GM23338 (cell line): ENCODE measurements at regions not wholly inside any gene's neighbourhood (a gene's known extent, or its start where the extent isn't known, plus 50 kb on each side); places are given as distances from the start of the nearest gene placed in this dataset.
"Not testable (repeated sequence)": the region's sequence is repeated elsewhere in the genome, so short reads cannot be mapped to it uniquely, and the experiment has no call there.

Experiments
- ATAC-seq: fragments of 200-7000 bp; cut with Tn5 transposase; 3 replicates; pipeline ENCODE4 v1.9.1; 2020
- DNase-seq: peaks from one replicate; pipeline ENCODE4 v3.0.0-alpha.2; 2015; ENCODE audit warnings: low spot score
- H2AFZ ChIP-seq: fragments of 200-600 bp; sonication (generic); 2 replicates; pipeline ENCODE4 v1.8.0; 2016; ENCODE audit warnings: antibody characterized with exemption, mild to moderate bottlenecking, moderate library complexity
- H3F3A ChIP-seq: fragments of 200-600 bp; sonication (generic); replicated peaks from 2 replicates; pipeline ENCODE4 v1.8.0; 2017; ENCODE audit warnings: antibody characterized with exemption, mixed run types, low read depth
- H3K27ac ChIP-seq: fragments of 200-600 bp; sonication (generic); 2 replicates; pipeline ENCODE4 v1.6.1; 2016; ENCODE audit warnings: low read depth
- H3K27me3 ChIP-seq: fragments of 200-600 bp; sonication (generic); 2 replicates; pipeline ENCODE4 v1.8.0; 2016; ENCODE audit warnings: mild to moderate bottlenecking, mixed run types, moderate library complexity; ENCODE audit not compliant: insufficient read depth
- H3K36me3 ChIP-seq: fragments of 200-600 bp; sonication (generic); 2 replicates; pipeline ENCODE4 v1.8.0; 2016; ENCODE audit warnings: mild to moderate bottlenecking; ENCODE audit not compliant: insufficient read depth
- H3K4me1 ChIP-seq: fragments of 200-600 bp; sonication (generic); 2 replicates; pipeline ENCODE4 v1.8.0; 2016; ENCODE audit warnings: mild to moderate bottlenecking, moderate library complexity; ENCODE audit not compliant: insufficient read depth
- H3K4me2 ChIP-seq: fragments of 200-600 bp; sonication (generic); 2 replicates; pipeline ENCODE4 v1.7.1; 2017; ENCODE audit warnings: mixed run types
- H3K4me3 ChIP-seq: fragments of 200-600 bp; sonication (generic); 2 replicates; pipeline ENCODE4 v1.6.1; 2016; ENCODE audit warnings: mixed run types
- H3K79me2 ChIP-seq: fragments of 200-600 bp; sonication (generic); replicated peaks from 2 replicates; pipeline ENCODE4 v1.8.0; 2017; ENCODE audit warnings: mild to moderate bottlenecking; ENCODE audit not compliant: insufficient read depth
- H3K9me2 ChIP-seq: fragments of 200-600 bp; sonication (generic); 2 replicates; pipeline ENCODE4 v1.8.0; 2017; ENCODE audit not compliant: insufficient read depth
- H4K20me1 ChIP-seq: fragments of 200-600 bp; sonication (generic); replicated peaks from 2 replicates; pipeline ENCODE4 v1.8.0; 2017; ENCODE audit warnings: mild to moderate bottlenecking; ENCODE audit not compliant: insufficient read depth
- H3K27ac Mint-ChIP-seq: 2 replicates; pipeline ENCODE4 v1.8.0; 2020; ENCODE audit warnings: inconsistent platforms, mild to moderate bottlenecking, moderate library complexity, mixed read lengths
- H3K27me3 Mint-ChIP-seq: 3 replicates; pipeline ENCODE4 v1.8.0; 2022; ENCODE audit warnings: low read depth, mild to moderate bottlenecking, moderate library complexity, mixed read lengths, inconsistent platforms; ENCODE audit not compliant: insufficient read depth, poor library complexity
- H3K36me3 Mint-ChIP-seq: 3 replicates; pipeline ENCODE4 v1.8.0; 2021; ENCODE audit warnings: low read depth, mild to moderate bottlenecking, inconsistent platforms, moderate library complexity, mixed read lengths
- H3K4me1 Mint-ChIP-seq: 3 replicates; pipeline ENCODE4 v1.8.0; 2020; ENCODE audit warnings: mild to moderate bottlenecking, inconsistent platforms, mixed read lengths
- H3K4me3 Mint-ChIP-seq: 3 replicates; pipeline ENCODE4 v1.8.0; 2021; ENCODE audit warnings: moderate library complexity, mild to moderate bottlenecking, inconsistent platforms, mixed read lengths
- H3K9me3 Mint-ChIP-seq: 3 replicates; pipeline ENCODE4 v1.8.0; 2020; ENCODE audit warnings: moderate library complexity, mild to moderate bottlenecking, inconsistent platforms, mixed read lengths
- CTCF ChIP-seq, 2 experiments: fragments of 200-600 bp in 1 of 2; sonication (generic) in 1 of 2; conservative IDR thresholded peaks; 2 replicates each; pipeline versions ENCODE4 v1.5.1 to v1.6.1; 2016 to 2017; ENCODE audit warnings: antibody characterized with exemption in 2 of 2, low read depth in 2 of 2, mild to moderate bottlenecking in 2 of 2, moderate library complexity in 1 of 2
- EZH2 ChIP-seq: fragments of 200-600 bp; sonication (generic); IDR thresholded peaks from one replicate; pipeline ENCODE4 v1.8.0; 2017; ENCODE audit warnings: antibody characterized with exemption, mild to moderate bottlenecking, low read depth; ENCODE audit not compliant: unreplicated experiment
- EZH2phosphoT487 ChIP-seq: fragments of 200-600 bp; sonication (generic); IDR thresholded peaks from one replicate; pipeline ENCODE4 v1.8.1; 2018; ENCODE audit warnings: antibody characterized with exemption; ENCODE audit not compliant: unreplicated experiment
- JUNB ChIP-seq: IDR thresholded peaks from one replicate; pipeline ENCODE4 v1.6.1; 2016; ENCODE audit warnings: antibody characterized with exemption; ENCODE audit not compliant: unreplicated experiment
- NANOG ChIP-seq: IDR thresholded peaks from 2 replicates; pipeline ENCODE4 v1.6.1; 2016; ENCODE audit warnings: antibody characterized with exemption, borderline replicate concordance
- POLR2AphosphoS5 ChIP-seq: IDR thresholded peaks from 2 replicates; pipeline ENCODE4 v1.6.1; 2016; ENCODE audit warnings: antibody characterized with exemption, low read depth
- STAT1 ChIP-seq: IDR thresholded peaks from one replicate; pipeline ENCODE4 v1.6.1; 2016; ENCODE audit warnings: antibody characterized with exemption; ENCODE audit not compliant: unreplicated experiment
- ZNF114 ChIP-seq: fragments of 250-450 bp; sonication (Bioruptor Pico); IDR thresholded peaks from 2 replicates; pipeline ENCODE4 v1.5.0; 2020; ENCODE audit warnings: mild to moderate bottlenecking, moderate library complexity
- TF ChIP-seq, protein P1 (sequence below): IDR thresholded peaks from 2 replicates; pipeline ENCODE4 v1.6.1; 2016; ENCODE audit warnings: antibody characterized with exemption

DNA sequence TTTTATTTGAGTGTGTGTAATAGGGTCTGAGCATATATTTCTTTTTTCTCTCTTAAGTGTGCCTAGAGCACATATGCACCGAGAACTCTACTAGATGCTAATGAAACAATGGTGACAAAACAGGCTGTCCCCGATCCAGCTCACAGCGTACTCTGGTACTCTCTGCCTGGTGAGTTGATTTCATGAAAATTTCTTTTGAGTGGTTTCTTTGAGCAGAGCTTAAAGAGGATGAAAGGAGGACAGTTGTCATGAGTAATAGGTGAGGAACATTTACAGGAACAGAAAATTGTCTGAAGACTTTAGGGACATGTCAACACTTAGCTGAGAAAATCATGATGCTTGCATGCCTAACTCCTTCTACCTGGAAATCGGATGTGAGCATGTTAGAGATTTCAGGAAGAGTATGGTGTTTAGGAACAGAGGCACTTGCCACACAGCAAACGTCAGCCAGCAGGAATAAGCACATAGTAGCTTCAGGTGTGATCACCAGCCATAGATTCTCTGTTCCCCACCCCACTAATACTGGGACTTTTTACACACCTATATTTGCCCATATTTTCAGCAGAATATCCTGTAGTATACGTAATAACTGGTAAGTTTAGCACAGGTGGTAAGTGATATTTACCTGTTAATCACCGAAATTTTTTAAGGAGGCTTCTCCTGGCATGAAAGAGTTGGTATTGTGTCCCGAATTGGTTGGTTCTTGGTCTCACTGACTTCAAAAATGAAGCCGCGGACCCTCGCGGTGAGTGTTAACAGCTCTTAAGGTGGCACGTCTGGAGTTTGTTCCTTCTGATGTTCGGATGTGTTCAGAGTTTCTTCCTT lies 111.1 kb downstream of the ZNF330 start:
- no peaks in the 10 kb centered on the region for H3K79me2 ChIP-seq
- ATAC-seq = no peak

GRCh38 chr4:141332359-141333181 lies 111.9 kb downstream of the ZNF330 start:
- H2AFZ ChIP-seq = peak overlapping the region; percentile 84

More for the DNA sequence above, 111.1 kb downstream of the ZNF330 start:
- peak overlapping the region; percentile 84 for H2AFZ ChIP-seq
- Mint-ChIP-seq H3K4me3 (peak overlapping the region; percentile 68; the same call in 1 of the 3 replicates), H3K4me1 (no peaks in the 10 kb centered on the region), H3K27ac (no peak overlapping the region), H3K36me3 (no peaks in the 10 kb centered on the region), H3K27me3 (peaks cover 4% of the 10 kb centered on the region), H3K9me3 (no peaks in the 10 kb centered on the region; the same call in 2 of the 3 replicates)
- no peaks in the 10 kb centered on the region for H3K36me3 ChIP-seq
- H3F3A ChIP-seq = no peaks in the 10 kb centered on the region
- no peak overlapping the region for H3K4me3 ChIP-seq
- TF ChIP-seq JUNB = no peak
- TF ChIP-seq CTCF (conservative IDR thresholded peaks at IDR 0.05; ENCODE audit: low read depth in 2 of 2) = no peak
- no peak for TF ChIP-seq POLR2AphosphoS5
- TF ChIP-seq, protein P1, sequence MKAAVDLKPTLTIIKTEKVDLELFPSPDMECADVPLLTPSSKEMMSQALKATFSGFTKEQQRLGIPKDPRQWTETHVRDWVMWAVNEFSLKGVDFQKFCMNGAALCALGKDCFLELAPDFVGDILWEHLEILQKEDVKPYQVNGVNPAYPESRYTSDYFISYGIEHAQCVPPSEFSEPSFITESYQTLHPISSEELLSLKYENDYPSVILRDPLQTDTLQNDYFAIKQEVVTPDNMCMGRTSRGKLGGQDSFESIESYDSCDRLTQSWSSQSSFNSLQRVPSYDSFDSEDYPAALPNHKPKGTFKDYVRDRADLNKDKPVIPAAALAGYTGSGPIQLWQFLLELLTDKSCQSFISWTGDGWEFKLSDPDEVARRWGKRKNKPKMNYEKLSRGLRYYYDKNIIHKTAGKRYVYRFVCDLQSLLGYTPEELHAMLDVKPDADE = no peak
- TF ChIP-seq NANOG = no peak
- no peak for TF ChIP-seq STAT1
- TF ChIP-seq EZH2phosphoT487 = no peak
- no peak for TF ChIP-seq EZH2
- no peak for TF ChIP-seq ZNF114 (CRISPR knock-in tag)
- H3K4me2 ChIP-seq = no peak overlapping the region; the same call in 1 of the 2 replicates
- no peak for DNase-seq
- no peaks in the 10 kb centered on the region for H4K20me1 ChIP-seq
- H3K27me3 ChIP-seq = peaks cover 11% of the 10 kb centered on the region; the same call in 1 of the 2 replicates
- no peaks in the 10 kb centered on the region for H3K4me1 ChIP-seq
- H3K9me2 ChIP-seq = no peaks in the 10 kb centered on the region
- H3K27ac ChIP-seq = no peak overlapping the region

GRCh38 chr4:141333456-141334230 lies 112.9 kb downstream of the ZNF330 start:
- H3K9me3 Mint-ChIP-seq, H3K27ac Mint-ChIP-seq, H3K4me1 ChIP-seq, H3K36me3 ChIP-seq, H3K36me3 Mint-ChIP-seq, H3K9me2 ChIP-seq, H3K4me1 Mint-ChIP-seq, H3F3A ChIP-seq, H3K27me3 Mint-ChIP-seq, H4K20me1 ChIP-seq, H3K27ac ChIP-seq, H3K79me2 ChIP-seq: not testable (repeated sequence)
- DNase-seq (peak; percentile 19), ATAC-seq (peak; percentile 52)
- H3K4me2 ChIP-seq = peak overlapping the region; percentile 73
- H3K27me3 ChIP-seq = peaks cover 11% of the 10 kb centered on the region; the same call in 1 of the 2 replicates
- peak overlapping the region; percentile 56 for H3K4me3 ChIP-seq
- peak overlapping the region; percentile 64 for H3K4me3 Mint-ChIP-seq
- peak overlapping the region; percentile 83; the same call in 1 of the 2 replicates for H2AFZ ChIP-seq

More at GRCh38 chr4:141332359-141333181, 111.9 kb downstream of the ZNF330 start:
- H3K79me2 ChIP-seq, H3K4me1 Mint-ChIP-seq, H3K27ac Mint-ChIP-seq, H3K27ac ChIP-seq, H3K9me2 ChIP-seq, H3F3A ChIP-seq, H3K9me3 Mint-ChIP-seq, H3K27me3 Mint-ChIP-seq, H4K20me1 ChIP-seq, H3K36me3 ChIP-seq, ATAC-seq, DNase-seq, H3K36me3 Mint-ChIP-seq, H3K4me1 ChIP-seq: not testable (repeated sequence)
- peak overlapping the region; percentile 68 for H3K4me3 Mint-ChIP-seq
- Histone ChIP-seq H3K4me2 (peak overlapping the region; percentile 73), H3K27me3 (peaks cover 11% of the 10 kb centered on the region; the same call in 1 of the 2 replicates), H3K4me3 (peak overlapping the region; percentile 56)
